Activated T-cell treated with anti-CD3 and anti-CD28 coated beads for 4 hours (primary cell): ENCODE measurements at regions not wholly inside any gene's neighbourhood (a gene's known extent, or its start where the extent isn't known, plus 50 kb on each side); places are given as distances from the start of the nearest gene placed in this dataset.

Source experiments
- DNase-seq: peaks from one replicate; pipeline ENCODE4 v3.0.0-alpha.2; 2020

DNA sequence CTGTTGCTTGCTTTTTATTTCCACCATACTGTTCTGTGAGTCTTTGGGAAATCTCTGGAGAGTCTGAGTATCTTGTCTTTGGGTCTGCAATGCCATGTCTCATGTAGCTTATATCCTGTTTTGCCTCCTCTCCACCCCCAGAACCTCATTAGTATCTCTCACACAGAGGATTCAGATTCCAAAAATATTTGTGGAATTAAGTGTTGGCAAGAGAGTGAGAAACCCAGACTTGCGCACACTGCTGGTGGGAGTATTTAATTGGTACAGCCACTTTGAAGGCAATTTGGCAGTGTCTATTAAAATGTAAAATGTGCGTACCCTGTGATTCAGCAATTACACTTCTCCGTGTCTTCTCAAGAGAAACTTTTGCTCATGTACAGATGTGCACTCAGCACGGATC lies 68.6 kb downstream of the ZNF621 start:
- no peak for DNase-seq

- no peak for DNase-seq
These were observed 72.7 kb downstream of the ZNF621 start for GRCh38 chr3:40597441-40597840.

GRCh38 chr3:40598338-40598737 lies 73.6 kb downstream of the ZNF621 start:
- no peak for DNase-seq

GRCh38 chr3:40598962-40599361 lies 74.2 kb downstream of the ZNF621 start:
- no peak for DNase-seq

GRCh38 chr3:40602778-40603385 lies 78.1 kb downstream of the ZNF621 start:
- DNase-seq, result no peak

DNA sequence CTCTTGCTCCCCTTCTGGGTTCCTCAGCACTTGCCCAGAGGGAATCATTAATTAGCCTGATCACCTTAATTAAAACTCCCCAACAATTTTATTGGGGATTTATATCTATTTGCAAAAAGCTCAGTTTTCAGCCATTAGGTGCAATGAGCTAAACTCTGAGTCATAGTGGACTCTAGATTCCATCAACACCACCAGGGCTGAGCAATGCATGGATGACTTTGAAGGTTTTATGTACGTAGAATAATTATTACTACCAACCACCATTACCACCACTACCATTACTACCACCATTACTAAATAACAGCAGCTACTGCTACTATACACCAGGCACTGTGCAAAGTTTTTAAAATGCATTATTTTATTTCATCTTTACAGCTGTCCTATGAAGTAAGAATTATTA lies 81.2 kb downstream of the ZNF621 start:
- no peak for DNase-seq

- DNase-seq, result no peak
These were observed 83.3 kb downstream of the ZNF621 start for GRCh38 chr3:40608091-40608490.

DNA sequence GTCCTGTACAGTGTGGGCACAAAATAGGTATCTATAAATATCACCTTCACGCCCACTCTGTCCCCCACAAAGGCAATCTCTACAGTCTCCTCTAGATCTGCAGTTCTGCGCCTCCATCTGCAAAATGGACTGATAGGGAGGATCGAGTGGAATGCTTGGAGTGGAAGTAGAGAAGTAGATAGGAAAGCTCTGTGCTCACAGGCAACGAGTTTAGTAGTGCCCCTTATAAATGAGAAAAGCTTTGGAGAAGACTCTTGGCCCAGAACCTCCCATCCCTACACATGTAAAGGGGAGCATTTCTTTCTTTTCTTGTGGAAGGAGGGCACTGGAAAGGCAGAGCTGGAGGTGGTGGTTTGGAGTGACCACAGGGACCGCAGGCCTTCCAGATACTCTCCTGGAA lies 88.5 kb downstream of the ZNF621 start:
- DNase-seq, result no peak

- DNase-seq, result no peak
These were observed 90.6 kb downstream of the ZNF621 start for GRCh38 chr3:40615110-40615915.

- DNase-seq, result no peak
These were observed 91.4 kb downstream of the ZNF621 start for GRCh38 chr3:40615918-40616819.

- no peak for DNase-seq
These were observed 92.3 kb downstream of the ZNF621 start for GRCh38 chr3:40617084-40617483.

- DNase-seq, result no peak
These were observed 93.4 kb downstream of the ZNF621 start for GRCh38 chr3:40618158-40618557.

DNA sequence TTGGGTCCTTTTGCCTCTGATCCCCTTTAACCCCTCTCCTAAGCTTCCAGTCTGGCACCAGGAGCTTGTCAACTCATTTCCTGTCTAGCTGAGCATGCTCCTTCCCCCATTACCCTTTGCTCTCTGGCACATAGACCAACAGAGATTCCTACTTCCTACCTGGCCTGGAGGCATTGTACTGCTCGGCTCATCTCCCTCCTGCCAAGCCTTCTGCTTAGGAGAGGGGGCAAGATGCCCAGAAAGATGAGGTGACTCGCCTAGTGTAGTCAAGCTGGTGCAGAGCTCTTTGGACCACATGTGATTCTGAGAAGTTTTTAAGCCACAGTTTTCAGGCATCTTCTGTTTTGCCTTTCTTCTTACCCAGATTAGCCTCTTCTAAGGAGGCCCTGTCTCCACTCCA lies 95.4 kb downstream of the ZNF621 start:
- DNase-seq, result no peak

DNA sequence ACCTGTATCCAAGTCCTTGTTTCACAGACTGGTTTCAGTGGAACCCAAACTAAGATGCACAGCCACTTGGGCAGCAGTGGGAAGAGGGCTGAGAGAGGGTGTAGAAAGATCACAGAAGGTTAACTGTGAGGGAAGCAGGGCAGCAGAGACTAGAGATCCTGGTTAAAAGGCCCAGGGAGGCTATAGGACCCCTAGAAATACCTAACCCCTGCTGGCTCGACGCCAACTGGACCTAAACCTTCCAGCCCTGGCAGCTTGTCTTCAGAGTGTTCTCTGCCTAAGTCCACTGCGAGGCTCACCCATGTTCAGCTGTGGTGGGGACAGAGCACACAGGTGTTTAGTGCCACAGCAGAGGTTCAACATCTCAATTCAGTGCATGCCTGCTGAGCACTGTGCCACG lies 96.5 kb downstream of the ZNF621 start:
- DNase-seq, result no peak

DNA sequence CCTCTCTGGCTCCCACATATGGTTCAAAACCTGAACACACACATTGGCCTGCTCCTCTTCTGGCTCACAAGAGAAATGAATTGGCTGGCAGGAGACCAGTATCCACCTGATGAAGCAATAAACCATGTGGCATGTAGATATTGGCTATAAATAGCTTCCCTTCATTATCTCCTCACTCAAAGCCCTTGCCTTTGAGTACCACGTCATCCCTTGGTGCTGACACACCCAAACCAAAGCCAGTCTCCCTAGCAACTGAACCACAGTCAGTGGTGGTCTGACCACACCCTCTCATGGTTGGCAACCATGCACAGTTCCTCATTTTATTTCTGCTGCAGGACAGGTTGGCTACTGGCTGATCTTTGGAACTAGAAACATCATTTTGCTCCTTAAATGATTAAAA lies 98.8 kb downstream of the ZNF621 start:
- no peak for DNase-seq

- no peak for DNase-seq
These were observed 99.5 kb downstream of the ZNF621 start for GRCh38 chr3:40624189-40624769.

GRCh38 chr3:40627095-40627494 lies 102.3 kb downstream of the ZNF621 start:
- DNase-seq, result no peak

DNA sequence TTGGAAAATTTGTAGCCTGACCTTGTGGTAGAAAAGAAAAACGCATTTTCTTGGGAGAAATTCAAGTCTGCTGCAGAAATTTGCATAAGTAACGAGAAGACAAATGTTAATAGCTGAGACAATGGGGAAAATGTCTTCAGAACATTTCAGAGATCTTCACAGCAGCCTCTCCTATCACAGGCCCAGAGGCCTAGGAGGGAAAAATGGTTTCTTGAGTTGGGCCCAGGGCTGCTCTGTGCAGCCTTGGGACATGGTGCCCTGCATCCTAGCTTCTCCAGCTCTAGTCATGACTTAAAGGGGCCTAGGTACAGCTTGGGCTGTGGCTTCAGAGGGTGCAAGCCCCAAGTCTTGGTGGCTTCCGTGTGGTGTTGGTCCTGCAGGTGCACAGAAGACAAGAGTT lies 104.2 kb downstream of the ZNF621 start:
- DNase-seq, result no peak

GRCh38 chr3:40631341-40631995 lies 106.7 kb downstream of the ZNF621 start:
- no peak for DNase-seq

- no peak for DNase-seq
These were observed 113.1 kb downstream of the ZNF621 start for GRCh38 chr3:40637906-40638305.

DNA sequence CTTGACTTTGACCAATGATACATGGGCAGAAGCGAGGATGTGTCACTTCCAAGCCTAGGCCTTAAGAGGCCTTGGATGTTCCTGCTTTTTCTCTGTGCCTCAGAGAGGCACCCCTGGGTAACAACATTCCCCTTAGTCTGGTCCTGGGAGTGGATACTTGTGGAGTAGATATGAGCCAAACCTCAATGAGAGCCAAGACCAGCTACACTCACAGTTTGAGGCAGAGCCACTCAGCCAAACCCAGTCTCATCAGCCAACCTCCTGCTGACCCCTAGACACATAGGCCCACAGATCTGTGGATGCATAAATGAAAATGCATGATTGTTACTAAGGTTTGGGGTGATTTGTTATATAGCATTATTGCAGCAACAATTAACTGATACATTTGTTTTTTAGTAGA lies 114.2 kb downstream of the ZNF621 start:
- DNase-seq, result no peak

GRCh38 chr3:40642812-40643211 lies 118.1 kb downstream of the ZNF621 start:
- DNase-seq, result no peak

DNA sequence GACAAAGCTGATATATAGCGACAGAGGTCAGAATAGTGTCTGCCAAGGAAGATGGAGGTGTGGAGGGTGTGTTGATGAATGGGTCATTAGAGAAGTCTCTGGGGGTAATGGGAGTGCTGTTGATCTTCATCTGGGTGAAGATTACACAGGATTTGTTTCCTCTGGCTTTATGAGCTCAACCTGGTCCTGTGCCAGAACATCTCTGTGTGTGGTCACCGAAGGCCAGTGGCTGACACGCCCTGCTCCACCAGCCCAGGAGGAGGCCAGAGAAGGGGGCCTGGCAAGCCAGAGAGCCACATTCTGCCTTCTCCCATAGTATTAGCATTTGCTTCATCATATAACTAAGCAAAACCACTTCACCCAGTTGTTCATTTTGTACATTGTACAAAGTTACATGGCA lies 121.1 kb downstream of the ZNF621 start:
- no peak for DNase-seq
